AG04450 (cell line): ENCODE measurements at regions not wholly inside any gene's neighbourhood (a gene's known extent, or its start where the extent isn't known, plus 50 kb on each side); places are given as distances from the start of the nearest gene placed in this dataset.

Experiments used
- CTCF ChIA-PET: fragments of 300-600, 350-600 bp; formaldehyde crosslinking; extraction: SDS; loops from one replicate; lab custom pipeline; 2022; ENCODE audit warnings: antibody characterized with exemption, inconsistent platforms; lab: Charles Lee
- POLR2A ChIA-PET: fragments of 350-600 bp; formaldehyde crosslinking; extraction: SDS; loops from one replicate; lab custom pipeline; 2021; ENCODE audit warnings: antibody characterized with exemption, inconsistent platforms; lab: Yijun Ruan, JAX
- DNase-seq: peaks from one replicate; pipeline ENCODE4 v3.0.0-alpha.2; 2011; ENCODE audit warnings: low read depth, low spot score
- H3K27ac ChIP-seq: one replicate; pipeline ENCODE4 v1.5.1; 2012; ENCODE audit warnings: low read depth, low read length, control low read depth
- H3K27me3 ChIP-seq: one replicate; pipeline ENCODE4 v1.6.0; 2012; ENCODE audit warnings: low read length; ENCODE audit not compliant: control insufficient read depth, insufficient read depth
- H3K4me3 ChIP-seq: 2 replicates; pipeline ENCODE4 v1.5.1; 2011; ENCODE audit warnings: mild to moderate bottlenecking, low read depth, low read length, control low read depth
- H3K9me3 ChIP-seq: 2 replicates; pipeline ENCODE4 v1.5.1; 2012; ENCODE audit warnings: low read length; ENCODE audit not compliant: control insufficient read depth, insufficient read depth
- CTCF ChIP-seq: IDR thresholded peaks from 2 replicates; pipeline ENCODE4 v1.5.1; 2011; ENCODE audit warnings: low read depth, low read length, control low read depth, inconsistent platforms

GRCh38 chr1:230573658-230574057 is 68.6 kb upstream of the COG2 start:
- no peak overlapping the region for H3K4me3 ChIP-seq
- no peak overlapping the region for H3K27ac ChIP-seq
- H3K27me3 ChIP-seq = no peaks in the 10 kb centered on the region
- CTCF ChIA-PET = no interaction called here
- no peak for DNase-seq
- POLR2A ChIA-PET = no interaction called here
- no peaks in the 10 kb centered on the region for H3K9me3 ChIP-seq
- no peak for TF ChIP-seq CTCF

DNA sequence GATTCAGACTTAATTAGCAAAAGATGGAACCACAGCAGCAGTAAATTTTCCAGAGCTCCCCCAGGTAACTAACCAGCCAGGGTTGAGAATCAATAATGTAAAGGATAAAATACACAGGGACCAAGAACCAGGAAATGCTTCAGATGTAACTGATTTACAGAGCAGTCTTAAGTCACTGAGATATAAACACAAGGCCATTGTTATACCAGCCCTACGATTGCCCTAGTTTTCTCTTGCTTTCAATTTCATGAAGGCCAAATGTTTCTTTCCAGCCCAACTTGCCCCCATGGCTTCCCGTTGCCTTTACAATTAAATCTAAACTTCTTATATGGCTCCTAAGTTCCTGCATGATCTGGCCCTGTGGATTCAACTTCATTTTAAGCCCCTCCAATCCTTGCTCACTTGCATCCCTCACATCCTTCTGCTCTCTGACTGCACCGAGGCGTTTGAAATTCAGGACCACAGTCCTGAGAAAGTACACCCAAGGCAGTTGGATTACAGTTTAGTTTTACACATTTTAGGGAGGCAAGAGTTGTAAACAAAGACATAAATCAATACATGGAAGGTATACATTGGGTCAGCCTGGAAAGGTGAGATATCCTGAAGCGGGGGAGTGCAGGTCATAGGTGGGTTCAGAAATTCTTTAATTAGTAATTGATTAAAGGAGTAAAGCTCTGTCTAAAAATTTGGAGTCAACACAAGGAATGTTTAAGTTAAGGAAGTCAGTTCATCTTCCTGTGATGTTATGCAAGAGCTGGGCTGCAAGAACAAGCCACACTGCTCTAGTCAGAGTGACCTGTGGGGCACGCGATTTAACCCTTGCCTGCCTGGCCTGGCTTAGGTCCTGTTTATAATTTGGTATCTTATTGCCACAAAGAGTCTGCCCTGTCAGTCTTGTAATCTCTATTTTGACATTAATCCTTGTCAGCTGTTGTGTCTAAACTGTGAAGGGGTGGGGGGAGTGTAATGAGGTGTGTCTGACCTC is 69.9 kb upstream of the COG2 start:
- no peaks in the 10 kb centered on the region; the same call in 1 of the 2 replicates for H3K9me3 ChIP-seq
- no peak overlapping the region for H3K4me3 ChIP-seq
- POLR2A ChIA-PET = no interaction called here
- no peak for TF ChIP-seq CTCF
- DNase-seq = no peak
- CTCF ChIA-PET = no interaction called here
- no peak overlapping the region for H3K27ac ChIP-seq
- no peaks in the 10 kb centered on the region for H3K27me3 ChIP-seq

DNA sequence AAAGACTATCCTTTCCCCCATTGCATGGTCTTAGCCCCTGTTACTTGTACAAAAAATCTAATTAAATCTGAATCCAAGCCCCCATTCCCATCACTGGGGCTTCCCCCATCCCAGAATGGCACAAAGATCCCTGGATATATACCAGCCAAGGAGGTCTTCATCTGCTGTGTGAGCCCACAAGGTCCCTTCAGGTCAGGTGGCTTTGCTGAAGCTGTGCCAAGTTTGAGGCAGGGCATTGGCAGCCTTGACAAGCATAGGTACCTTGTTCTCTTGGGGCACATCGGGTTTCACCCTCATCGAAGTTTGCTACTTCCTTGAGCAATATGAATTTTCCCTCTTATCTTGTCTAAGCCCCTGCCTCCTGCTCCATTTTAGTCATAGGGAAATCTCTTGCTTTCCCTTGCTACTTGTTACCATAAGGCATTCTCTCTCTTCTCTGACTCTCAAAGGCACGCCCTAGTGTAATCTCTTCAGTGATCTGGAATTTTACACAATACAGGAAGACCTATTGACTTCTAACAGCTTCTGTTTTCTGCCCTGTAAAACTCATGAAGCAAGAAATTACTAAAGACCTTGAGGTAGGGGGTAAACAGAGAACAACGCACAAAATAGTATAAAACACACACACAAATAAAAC is 71.4 kb upstream of the COG2 start:
- H3K27me3 ChIP-seq = no peaks in the 10 kb centered on the region
- H3K27ac ChIP-seq = no peak overlapping the region
- no peak overlapping the region for H3K4me3 ChIP-seq
- ChIA-PET CTCF (no interaction called here), POLR2A (no interaction called here)
- TF ChIP-seq CTCF = no peak
- H3K9me3 ChIP-seq = no peaks in the 10 kb centered on the region; the same call in 1 of the 2 replicates
- no peak for DNase-seq

DNA sequence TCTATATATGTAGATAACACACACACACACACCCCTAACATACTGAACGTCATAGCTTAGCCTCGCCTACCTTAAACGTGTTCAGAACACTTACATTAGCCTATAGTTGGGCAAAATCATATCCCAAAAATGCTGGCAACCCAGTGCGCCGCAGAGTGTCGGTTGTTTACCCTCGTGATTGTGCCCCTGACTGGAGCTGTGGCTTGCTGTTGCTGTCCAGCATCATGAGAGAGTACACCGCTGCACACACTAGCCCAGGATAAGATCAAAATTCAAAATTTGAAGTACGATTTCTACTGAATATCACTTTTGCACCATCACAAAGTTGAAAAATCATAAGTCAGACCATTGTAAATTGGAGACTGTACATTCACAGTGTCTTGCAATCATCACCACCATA is 73.1 kb upstream of the COG2 start:
- no peak for DNase-seq
- ChIA-PET POLR2A (no interaction called here), CTCF (no interaction called here)
- Histone ChIP-seq H3K27me3 (no peaks in the 10 kb centered on the region), H3K4me3 (no peak overlapping the region), H3K27ac (no peak overlapping the region), H3K9me3 (no peaks in the 10 kb centered on the region; the same call in 1 of the 2 replicates)
- TF ChIP-seq CTCF = no peak

GRCh38 chr1:230568676-230569075 is 73.6 kb upstream of the COG2 start:
- POLR2A ChIA-PET = no interaction called here
- CTCF ChIA-PET = no interaction called here
- TF ChIP-seq CTCF = no peak

More at GRCh38 chr1:230568676-230569075, 73.6 kb upstream of the COG2 start:
- Histone ChIP-seq H3K9me3 (no peaks in the 10 kb centered on the region; the same call in 1 of the 2 replicates), H3K27ac (no peak overlapping the region), H3K4me3 (no peak overlapping the region), H3K27me3 (no peaks in the 10 kb centered on the region)
- no peak for DNase-seq
